ENCODE measurements at regions not wholly inside any gene's neighbourhood (a gene's known extent, or its start where the extent isn't known, plus 50 kb on each side); places are given as distances from the start of the nearest gene placed in this dataset.
"Not testable (repeated sequence)": the region's sequence is repeated elsewhere in the genome, so short reads cannot be mapped to it uniquely, and the experiment has no call there.

- DNase-seq, result peak; percentile 69
Observed at GRCh38 chr11:112310848-112311247, 50.2 kb upstream of the PLET1 start.

GRCh38 chr11:112315057-112315720, 54.5 kb upstream of the PLET1 start:
- DNase-seq, result no peak

- DNase-seq, result no peak
Observed at GRCh38 chr11:112315861-112316739, 55.4 kb upstream of the PLET1 start.

- no peak for DNase-seq
Observed at GRCh38 chr11:112316971-112317370, 56.3 kb upstream of the PLET1 start.

GRCh38 chr11:112318184-112318591, 57.5 kb upstream of the PLET1 start:
- DNase-seq, result no peak

GRCh38 chr11:112318661-112319060, 58.0 kb upstream of the PLET1 start:
- no peak for DNase-seq

- no peak for DNase-seq
Observed at GRCh38 chr11:112320668-112321067, 60.0 kb upstream of the PLET1 start.

GRCh38 chr11:112321501-112322172, 61.0 kb upstream of the PLET1 start:
- DNase-seq, result peak; percentile 67

- no peak for DNase-seq
Observed at GRCh38 chr11:112322173-112322790, 61.6 kb upstream of the PLET1 start.

- DNase-seq, result no peak
Observed at GRCh38 chr11:112334381-112334780, 73.7 kb upstream of the PLET1 start.

- no peak for DNase-seq
Observed at GRCh38 chr11:112336356-112336886, 75.8 kb upstream of the PLET1 start.

- no peak for DNase-seq
Observed at GRCh38 chr11:112339566-112339965, 78.9 kb upstream of the PLET1 start.

GRCh38 chr11:112343368-112344039, 82.8 kb upstream of the PLET1 start:
- peak; percentile 24 for DNase-seq

GRCh38 chr11:112344040-112344413, 83.4 kb upstream of the PLET1 start:
- DNase-seq, result no peak

- DNase-seq, result no peak
Observed at GRCh38 chr11:112345166-112345565, 84.5 kb upstream of the PLET1 start.

GRCh38 chr11:112345706-112346105, 85.0 kb upstream of the PLET1 start:
- DNase-seq, result no peak

GRCh38 chr11:112346586-112346985, 85.9 kb upstream of the PLET1 start:
- no peak for DNase-seq

- DNase-seq, result no peak
Observed at GRCh38 chr11:112348480-112349029, 87.9 kb upstream of the PLET1 start.

GRCh38 chr11:112351423-112351822, 90.8 kb upstream of the PLET1 start:
- not testable (repeated sequence) for DNase-seq

- no peak for DNase-seq
Observed at GRCh38 chr11:112352907-112353306, 92.2 kb upstream of the PLET1 start.

- no peak for DNase-seq
Observed at GRCh38 chr11:112354364-112354763, 93.7 kb upstream of the PLET1 start.

GRCh38 chr11:112355726-112356125, 95.1 kb upstream of the PLET1 start:
- DNase-seq, result peak; percentile 71

All from NCI-H1436 (cell line).